ENCODE measurements at regions not wholly inside any gene's neighbourhood (a gene's known extent, or its start where the extent isn't known, plus 50 kb on each side); places are given as distances from the start of the nearest gene placed in this dataset.
A peak's percentile ranks its signal among the peaks of the same experiment; 100 is the strongest.

DNA sequence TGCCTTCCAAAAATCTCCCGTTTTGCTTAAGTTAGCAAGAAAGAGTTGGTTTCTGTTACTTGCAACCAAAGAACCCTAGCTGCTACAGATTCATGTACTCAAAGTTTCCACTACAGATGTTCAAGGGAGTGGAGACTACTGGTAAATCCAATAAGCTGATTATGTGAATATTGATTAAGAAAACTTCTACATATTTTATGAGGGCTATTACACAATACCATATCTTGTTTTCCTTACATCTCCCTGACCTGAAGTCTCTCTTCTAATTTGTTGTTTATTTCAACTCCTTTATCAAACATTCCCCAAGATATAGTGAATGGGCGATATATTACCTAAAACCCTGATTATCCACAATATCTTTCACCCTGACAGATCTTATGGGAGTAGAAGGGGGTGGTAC lies 164.4 kb upstream of the PLXNC1 start:
- no peaks in the 10 kb centered on the region for H3K27me3 ChIP-seq
- H3K4me3 ChIP-seq = no peak overlapping the region
- intact Hi-C loops (cut with DNase I) = no loop called here
- H3K4me1 ChIP-seq (replicated peaks in 1 of 2) = no peaks in the 10 kb centered on the region
- no peak overlapping the region for H3K27ac ChIP-seq
- WGBS, 4 donors = 84 to 96% (median 91%) methylated on average over 2 of the region's 2 CpGs
- no peak for TF ChIP-seq POLR2A (IDR thresholded peaks at IDR 0.05)
- no peak for TF ChIP-seq CTCF (IDR thresholded peaks at IDR 0.05)
- no peaks in the 10 kb centered on the region for H3K36me3 ChIP-seq (replicated peaks in 1 of 2)
- no peaks in the 10 kb centered on the region for H3K9me3 ChIP-seq (replicated peaks in 1 of 3)
- no peak for DNase-seq

DNA sequence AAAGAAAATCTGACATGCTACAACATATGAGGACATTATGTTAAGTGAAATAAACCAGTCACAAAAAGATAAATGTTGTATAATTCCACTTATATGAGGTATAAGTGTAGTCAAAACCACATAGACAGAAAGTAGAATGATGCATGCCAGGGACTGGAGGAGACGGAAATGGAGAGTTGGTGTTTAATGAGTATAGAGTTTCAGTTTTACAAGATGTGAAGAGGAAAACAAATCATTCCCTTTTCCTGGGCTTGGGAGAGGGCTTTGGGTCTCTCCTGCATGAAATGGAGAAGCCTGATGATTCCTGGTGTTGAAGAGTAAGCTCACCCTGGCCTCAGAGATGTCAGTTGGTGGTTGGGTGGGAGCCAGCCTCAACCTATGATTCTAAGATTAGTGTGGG lies 158.4 kb upstream of the PLXNC1 start:
- H3K27me3 ChIP-seq = no peaks in the 10 kb centered on the region
- no peaks in the 10 kb centered on the region for H3K4me1 ChIP-seq (replicated peaks in 1 of 2)
- no peak overlapping the region for H3K27ac ChIP-seq
- H3K36me3 ChIP-seq (replicated peaks in 1 of 2) = no peaks in the 10 kb centered on the region
- intact Hi-C loops (cut with DNase I) = no loop called here
- no peaks in the 10 kb centered on the region for H3K9me3 ChIP-seq (replicated peaks in 1 of 3)
- no peak for DNase-seq
- TF ChIP-seq CTCF (IDR thresholded peaks at IDR 0.05) (no peak), POLR2A (IDR thresholded peaks at IDR 0.05) (no peak)
- WGBS, 4 donors = 88 to 100% (median 97%) methylated on average over 1 of the region's 1 CpG
- H3K4me3 ChIP-seq = no peak overlapping the region

DNA sequence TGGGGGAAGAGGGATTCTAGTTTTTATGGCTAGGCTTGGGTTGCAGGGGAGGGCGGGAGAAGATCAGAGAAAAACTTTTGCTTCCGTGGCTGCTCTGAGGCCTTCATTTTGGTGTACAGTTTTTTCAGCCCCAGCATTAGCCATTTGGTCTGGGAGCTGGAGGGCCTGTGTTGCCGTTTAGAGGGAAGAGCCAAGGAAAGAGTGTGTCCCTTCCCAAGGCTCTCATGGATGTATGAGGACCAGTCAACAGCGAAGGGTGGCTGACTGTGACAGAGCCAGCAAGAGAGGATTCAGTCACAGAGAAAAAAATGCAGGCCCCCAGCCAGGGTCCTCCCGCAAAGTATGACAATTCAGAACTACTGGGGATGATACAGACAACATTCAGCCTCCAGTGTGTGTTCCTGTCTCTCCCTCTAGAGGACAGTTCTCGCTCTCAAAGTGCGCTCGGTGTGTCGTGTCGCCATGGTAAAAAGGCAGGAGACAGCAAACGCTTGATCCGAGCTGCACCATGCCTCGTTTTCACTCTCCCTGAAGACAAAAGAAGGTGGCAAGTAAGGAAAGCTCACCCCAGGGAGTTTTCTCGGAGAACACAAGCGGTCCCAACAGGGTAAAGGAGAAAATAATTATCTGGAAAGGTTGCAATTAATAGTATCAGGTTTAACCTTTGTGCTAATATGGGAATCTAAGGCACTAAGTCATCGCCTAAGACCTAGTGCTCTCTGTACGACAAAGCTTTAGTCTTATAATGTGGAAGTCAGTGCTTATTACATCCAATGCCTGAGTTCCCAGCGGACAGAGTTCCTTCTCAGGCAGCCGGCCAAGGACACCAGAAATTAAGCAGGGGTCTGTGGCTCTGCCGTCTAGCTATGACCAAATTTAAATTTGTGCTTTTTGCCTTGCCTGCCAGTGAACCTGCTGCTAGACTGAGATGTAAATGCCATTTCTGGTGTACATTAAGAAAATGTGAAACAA lies 157.3 kb upstream of the PLXNC1 start:
- intact Hi-C loops (cut with DNase I) = no loop called here
- peak; percentile 63 to 90 (median 70) for DNase-seq

More for the DNA sequence above, 157.3 kb upstream of the PLXNC1 start:
- H3K27me3 ChIP-seq = no peaks in the 10 kb centered on the region
- no peaks in the 10 kb centered on the region for H3K4me1 ChIP-seq (replicated peaks in 1 of 2)
- no peaks in the 10 kb centered on the region for H3K36me3 ChIP-seq (replicated peaks in 1 of 2)
- TF ChIP-seq POLR2A (IDR thresholded peaks at IDR 0.05) (no peak), CTCF (IDR thresholded peaks at IDR 0.05) (peak; percentile 35 to 73 (median 56))
- H3K4me3 ChIP-seq = no peak overlapping the region
- WGBS, 4 donors = 38 to 44% (median 41%) methylated on average over 15 to 20 of the region's 20 CpGs
- no peaks in the 10 kb centered on the region for H3K9me3 ChIP-seq (replicated peaks in 1 of 3)
- no peak overlapping the region for H3K27ac ChIP-seq
